ENCODE measurements at regions not wholly inside any gene's neighbourhood (a gene's known extent, or its start where the extent isn't known, plus 50 kb on each side); places are given as distances from the start of the nearest gene placed in this dataset.
"Not testable (repeated sequence)": the region's sequence is repeated elsewhere in the genome, so short reads cannot be mapped to it uniquely, and the experiment has no call there.

GRCh38 chr4:115505326-115505725 lies 391.9 kb upstream of the NDST4 start:
- Histone ChIP-seq H3K9me3 (ENCODE audit: low read depth) (no peaks in the 10 kb centered on the region), H3K4me3 (no peak overlapping the region), H3K36me3 (no peaks in the 10 kb centered on the region), H3K27me3 (no peaks in the 10 kb centered on the region), H3K4me1 (ENCODE audit: low read depth) (no peaks in the 10 kb centered on the region), H3K27ac (no peak overlapping the region)
- TF ChIP-seq CTCF (IDR thresholded peaks at IDR 0.05; ENCODE audit: low read depth, low read length), result no peak
- no peak for DNase-seq (ENCODE audit: low read depth in 1 of 2, low spot score in 1 of 2)

- Histone ChIP-seq H3K4me3 (no peak overlapping the region), H3K4me1 (ENCODE audit: low read depth) (no peaks in the 10 kb centered on the region), H3K9me3 (ENCODE audit: low read depth) (no peaks in the 10 kb centered on the region), H3K27ac (no peak overlapping the region), H3K36me3 (no peaks in the 10 kb centered on the region), H3K27me3 (no peaks in the 10 kb centered on the region)
- TF ChIP-seq CTCF (IDR thresholded peaks at IDR 0.05; ENCODE audit: low read depth, low read length), result no peak
- DNase-seq (ENCODE audit: low read depth in 1 of 2, low spot score in 1 of 2), result no peak
Observed at GRCh38 chr4:115501656-115502055, 388.2 kb upstream of the NDST4 start.

DNA sequence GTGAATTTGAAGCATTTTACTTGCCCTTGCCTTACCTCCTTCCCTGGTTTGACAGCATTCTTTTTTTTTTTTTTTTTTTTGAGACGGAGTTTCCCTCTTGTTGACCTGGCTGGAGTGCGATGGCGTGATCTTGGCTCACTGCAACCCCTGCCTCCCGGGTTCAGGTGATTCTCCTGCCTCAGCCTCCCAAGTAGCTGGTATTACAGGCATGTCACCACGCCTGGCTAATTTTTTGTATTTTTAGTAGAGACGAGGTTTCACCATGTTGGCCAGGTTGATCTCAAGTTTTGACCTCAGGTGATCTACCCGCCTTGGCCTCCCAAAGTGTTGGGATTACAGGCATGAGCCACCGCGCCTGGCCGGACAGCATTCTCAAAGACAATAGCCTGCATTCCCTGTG lies 380.4 kb upstream of the NDST4 start:
- not testable (repeated sequence) for H3K4me1 ChIP-seq (ENCODE audit: low read depth); H3K36me3 ChIP-seq; H3K27me3 ChIP-seq; H3K4me3 ChIP-seq; H3K27ac ChIP-seq; DNase-seq (ENCODE audit: low read depth in 1 of 2, low spot score in 1 of 2); H3K9me3 ChIP-seq (ENCODE audit: low read depth)

DNA sequence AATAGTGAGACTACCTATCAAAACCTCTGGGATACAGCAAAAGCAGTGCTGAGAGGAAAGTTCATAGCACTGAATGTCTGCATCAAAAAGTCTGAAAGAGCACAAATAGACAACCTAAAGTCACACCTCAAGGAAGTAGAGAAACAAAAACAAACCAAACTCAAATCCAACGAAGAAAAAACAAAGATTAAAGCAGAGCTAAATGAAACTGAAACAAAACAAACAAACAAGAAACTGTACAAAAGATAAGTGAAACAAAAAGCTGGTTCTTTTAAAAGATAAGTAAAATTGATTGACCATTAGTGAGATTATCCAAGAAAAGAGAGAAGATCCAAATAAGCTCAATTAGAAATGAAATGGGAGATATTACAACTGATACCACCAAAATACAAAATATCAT lies 378.3 kb upstream of the NDST4 start:
- no peaks in the 10 kb centered on the region for H3K9me3 ChIP-seq (ENCODE audit: low read depth)
- H3K4me1 ChIP-seq (ENCODE audit: low read depth), result no peaks in the 10 kb centered on the region
- TF ChIP-seq CTCF (IDR thresholded peaks at IDR 0.05; ENCODE audit: low read depth, low read length), result no peak
- no peak overlapping the region for H3K27ac ChIP-seq
- H3K27me3 ChIP-seq, result no peaks in the 10 kb centered on the region
- DNase-seq (ENCODE audit: low read depth in 1 of 2, low spot score in 1 of 2), result no peak
- H3K36me3 ChIP-seq, result no peaks in the 10 kb centered on the region
- H3K4me3 ChIP-seq, result no peak overlapping the region

DNA sequence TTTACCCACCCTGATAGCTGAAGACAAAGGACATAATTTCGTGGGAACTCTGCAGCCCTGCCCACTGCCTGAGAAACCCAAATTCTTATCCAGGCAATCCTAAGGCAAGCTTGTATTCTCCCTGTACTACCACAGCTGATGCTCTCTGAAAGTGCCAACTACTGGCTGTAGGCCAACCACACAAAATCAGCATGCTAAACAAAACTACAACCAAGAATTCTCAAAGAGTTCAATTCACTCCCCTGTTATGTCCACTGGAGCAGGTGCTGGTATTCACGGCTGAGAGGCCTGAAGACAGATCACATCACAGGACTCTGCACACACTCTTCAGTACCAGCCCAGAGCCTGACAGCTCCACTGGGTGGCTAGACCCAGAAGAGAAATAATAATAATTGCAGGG lies 375.9 kb upstream of the NDST4 start:
- Histone ChIP-seq H3K36me3 (no peaks in the 10 kb centered on the region), H3K9me3 (ENCODE audit: low read depth) (no peaks in the 10 kb centered on the region), H3K27me3 (no peaks in the 10 kb centered on the region), H3K4me1 (ENCODE audit: low read depth) (no peaks in the 10 kb centered on the region), H3K27ac (no peak overlapping the region), H3K4me3 (no peak overlapping the region)
- no peak for TF ChIP-seq CTCF (IDR thresholded peaks at IDR 0.05; ENCODE audit: low read depth, low read length)
- DNase-seq (ENCODE audit: low read depth in 1 of 2, low spot score in 1 of 2), result no peak

GRCh38 chr4:115485402-115485801 lies 372.0 kb upstream of the NDST4 start:
- no peaks in the 10 kb centered on the region for H3K36me3 ChIP-seq
- no peak overlapping the region for H3K4me3 ChIP-seq
- no peaks in the 10 kb centered on the region for H3K4me1 ChIP-seq (ENCODE audit: low read depth)
- no peak for DNase-seq (ENCODE audit: low read depth in 1 of 2, low spot score in 1 of 2)
- H3K9me3 ChIP-seq (ENCODE audit: low read depth), result no peaks in the 10 kb centered on the region
- no peak overlapping the region for H3K27ac ChIP-seq
- no peak for TF ChIP-seq CTCF (IDR thresholded peaks at IDR 0.05; ENCODE audit: low read depth, low read length)
- H3K27me3 ChIP-seq, result no peaks in the 10 kb centered on the region
